GM12873 (cell line): ENCODE measurements at regions not wholly inside any gene's neighbourhood (a gene's known extent, or its start where the extent isn't known, plus 50 kb on each side); places are given as distances from the start of the nearest gene placed in this dataset.

Experiments used
- CTCF ChIP-seq: IDR thresholded peaks from 2 replicates; pipeline ENCODE4 v1.5.1; 2012; ENCODE audit warnings: low read depth, mild to moderate bottlenecking, moderate library complexity, low read length, control low read depth; ENCODE audit not compliant: insufficient read depth; ENCODE audit errors: missing control alignments

- no peak for TF ChIP-seq CTCF
Measured at GRCh38 chr7:69182596-69183467, 415.4 kb upstream of the AUTS2 start.

- TF ChIP-seq CTCF: no peak
Measured at GRCh38 chr7:69184339-69184738, 413.9 kb upstream of the AUTS2 start.

GRCh38 chr7:69185170-69185569, 413.1 kb upstream of the AUTS2 start:
- TF ChIP-seq CTCF: no peak

- TF ChIP-seq CTCF: no peak
Measured at GRCh38 chr7:69186974-69187373, 411.3 kb upstream of the AUTS2 start.

- TF ChIP-seq CTCF: no peak
Measured at GRCh38 chr7:69187824-69188333, 410.4 kb upstream of the AUTS2 start.

- TF ChIP-seq CTCF: no peak
Measured at GRCh38 chr7:69189406-69189805, 408.9 kb upstream of the AUTS2 start.

GRCh38 chr7:69190025-69190424, 408.2 kb upstream of the AUTS2 start:
- TF ChIP-seq CTCF: no peak
